Muscle layer of colon (tissue), 2 donors: ENCODE measurements at regions not wholly inside any gene's neighbourhood (a gene's known extent, or its start where the extent isn't known, plus 50 kb on each side); places are given as distances from the start of the nearest gene placed in this dataset.
"Not testable (repeated sequence)": the region's sequence is repeated elsewhere in the genome, so short reads cannot be mapped to it uniquely, and the experiment has no call there.

Experiments
- H3K27ac ChIP-seq: one replicate; pipeline ENCODE4 v1.7.0; 2013; ENCODE audit warnings: low read depth, mild to moderate bottlenecking, low read length, moderate library complexity
- H3K27me3 ChIP-seq, 2 donors: one replicate each; pipeline ENCODE4 v1.7.0; 2013; ENCODE audit warnings: low read length in 2 of 2, mild to moderate bottlenecking in 2 of 2; ENCODE audit not compliant: insufficient read depth in 2 of 2, control insufficient read depth in 1 of 2
- H3K36me3 ChIP-seq: one replicate; pipeline ENCODE4 v1.7.0; 2013; ENCODE audit warnings: mild to moderate bottlenecking, low read length; ENCODE audit not compliant: insufficient read depth
- H3K4me1 ChIP-seq: one replicate; pipeline ENCODE4 v1.7.0; 2013; ENCODE audit warnings: mild to moderate bottlenecking, low read length; ENCODE audit not compliant: insufficient read depth
- H3K4me3 ChIP-seq, 2 donors: one replicate each; pipeline ENCODE4 v1.7.0; 2013; ENCODE audit warnings: low read length in 2 of 2, low read depth in 1 of 2, mild to moderate bottlenecking in 1 of 2, moderate library complexity in 1 of 2
- H3K9ac ChIP-seq: one replicate; pipeline ENCODE4 v1.7.0; 2013; ENCODE audit warnings: low read length
- H3K9me3 ChIP-seq: one replicate; pipeline ENCODE4 v1.7.0; 2013; ENCODE audit warnings: mild to moderate bottlenecking, low read length
- donor health status: abdominal sarcoma.
- donor health status: Adenocarcinoma of cecum.

- no peaks in the 10 kb centered on the region for H3K4me1 ChIP-seq
- no peaks in the 10 kb centered on the region for H3K27me3 ChIP-seq
- no peak overlapping the region for H3K4me3 ChIP-seq
- no peaks in the 10 kb centered on the region for H3K9me3 ChIP-seq
- H3K9ac ChIP-seq: no peak overlapping the region
- H3K27ac ChIP-seq: no peak overlapping the region
- H3K36me3 ChIP-seq: no peaks in the 10 kb centered on the region
These were observed 160.9 kb upstream of the IVNS1ABP start for GRCh38 chr1:185477638-185478580.

DNA sequence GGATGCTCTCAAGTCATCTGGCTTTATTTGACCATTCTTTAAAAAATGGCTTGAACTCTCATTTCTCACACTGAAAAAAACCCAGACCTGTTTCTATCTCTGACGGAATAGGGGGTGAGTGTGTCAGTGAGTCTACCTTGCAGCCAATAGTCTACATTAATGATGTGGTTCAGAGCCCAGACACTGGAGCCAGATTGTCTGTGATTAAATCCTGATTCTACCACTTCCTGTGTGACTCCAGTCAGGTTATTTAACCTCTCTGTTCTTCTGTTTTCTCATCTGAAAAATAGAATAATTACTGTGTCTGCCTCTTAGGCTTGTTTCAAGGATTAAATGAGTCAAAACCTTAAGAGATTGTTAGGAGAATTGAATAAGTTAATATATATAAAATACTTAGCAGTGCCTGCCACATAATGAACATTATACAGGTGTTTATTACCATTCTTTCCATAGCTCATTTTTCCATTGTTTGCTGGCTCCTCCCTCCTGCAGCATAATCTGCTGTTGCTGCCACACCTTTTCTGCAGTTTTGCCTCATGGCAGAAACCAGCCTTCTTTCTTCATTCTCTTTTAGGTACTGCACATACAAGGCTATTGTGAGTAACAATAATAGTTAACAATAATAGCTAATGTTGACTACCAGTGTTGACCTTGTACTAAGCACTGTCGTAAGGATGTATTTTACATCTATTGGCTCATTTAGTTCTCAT, 157.6 kb upstream of the IVNS1ABP start:
- Histone ChIP-seq H3K27me3 (no peaks in the 10 kb centered on the region), H3K9me3 (no peaks in the 10 kb centered on the region)

DNA sequence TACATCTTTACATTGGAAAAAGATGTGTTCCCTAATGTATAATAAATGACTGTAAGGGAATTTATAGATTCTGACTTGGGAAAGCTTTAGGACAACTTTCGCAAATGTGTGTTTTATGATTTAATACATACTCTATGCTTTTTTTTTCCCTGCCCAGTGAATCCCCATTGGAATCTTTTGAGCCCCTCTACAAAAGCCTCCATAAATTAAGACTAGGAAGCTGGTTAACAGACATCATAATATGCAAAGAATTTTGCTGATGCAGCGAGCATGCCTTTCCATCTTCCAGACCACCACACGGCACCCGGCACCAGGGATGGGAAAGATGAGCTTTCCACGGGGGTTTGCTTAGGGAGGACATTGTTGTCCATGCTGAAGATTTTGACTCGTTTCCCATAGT, 156.1 kb upstream of the IVNS1ABP start:
- no peaks in the 10 kb centered on the region for H3K9me3 ChIP-seq
- H3K4me1 ChIP-seq: no peaks in the 10 kb centered on the region
- no peaks in the 10 kb centered on the region for H3K27me3 ChIP-seq

More for the DNA sequence above, 157.6 kb upstream of the IVNS1ABP start:
- no peak overlapping the region for H3K9ac ChIP-seq
- H3K36me3 ChIP-seq: no peaks in the 10 kb centered on the region
- H3K4me3 ChIP-seq: no peak overlapping the region
- no peak overlapping the region for H3K27ac ChIP-seq
- H3K4me1 ChIP-seq: no peaks in the 10 kb centered on the region

DNA sequence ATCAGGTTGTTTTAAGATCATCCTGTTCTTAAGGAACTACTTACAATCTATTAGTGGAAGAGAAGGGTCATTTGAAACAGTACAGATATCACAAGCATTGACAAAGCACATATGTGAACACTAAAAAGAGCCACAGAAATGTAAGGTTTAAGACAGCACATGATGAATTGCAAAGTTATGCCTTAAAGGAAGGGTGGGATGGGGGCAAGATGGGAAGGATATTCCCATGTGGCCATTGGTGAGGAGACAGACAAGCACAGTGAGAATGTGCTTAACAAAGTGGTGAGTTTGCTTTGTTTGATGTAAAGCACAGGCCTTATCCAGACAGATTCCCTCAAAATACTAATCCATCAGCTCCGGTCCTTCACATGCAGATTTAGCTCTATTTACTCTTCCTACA, 151.6 kb upstream of the IVNS1ABP start:
- Histone ChIP-seq H3K4me3 (no peak overlapping the region), H3K4me1 (no peaks in the 10 kb centered on the region), H3K27ac (no peak overlapping the region), H3K36me3 (no peaks in the 10 kb centered on the region), H3K27me3 (no peaks in the 10 kb centered on the region), H3K9ac (no peak overlapping the region), H3K9me3 (no peaks in the 10 kb centered on the region)

More for the DNA sequence above, 156.1 kb upstream of the IVNS1ABP start:
- Histone ChIP-seq H3K9ac (no peak overlapping the region), H3K27ac (no peak overlapping the region), H3K4me3 (no peak overlapping the region), H3K36me3 (no peaks in the 10 kb centered on the region)

GRCh38 chr1:185467122-185467521, 150.1 kb upstream of the IVNS1ABP start:
- Histone ChIP-seq H3K27ac (no peak overlapping the region), H3K36me3 (no peaks in the 10 kb centered on the region), H3K4me1 (no peaks in the 10 kb centered on the region), H3K9ac (no peak overlapping the region), H3K9me3 (no peaks in the 10 kb centered on the region), H3K4me3 (no peak overlapping the region), H3K27me3 (no peaks in the 10 kb centered on the region)

- H3K27me3 ChIP-seq: no peaks in the 10 kb centered on the region
- no peak overlapping the region for H3K27ac ChIP-seq
- no peak overlapping the region for H3K4me3 ChIP-seq
- H3K4me1 ChIP-seq: no peaks in the 10 kb centered on the region
- no peaks in the 10 kb centered on the region for H3K9me3 ChIP-seq
- H3K9ac ChIP-seq: no peak overlapping the region
- H3K36me3 ChIP-seq: no peaks in the 10 kb centered on the region
These were observed 147.7 kb upstream of the IVNS1ABP start for GRCh38 chr1:185464777-185465176.

DNA sequence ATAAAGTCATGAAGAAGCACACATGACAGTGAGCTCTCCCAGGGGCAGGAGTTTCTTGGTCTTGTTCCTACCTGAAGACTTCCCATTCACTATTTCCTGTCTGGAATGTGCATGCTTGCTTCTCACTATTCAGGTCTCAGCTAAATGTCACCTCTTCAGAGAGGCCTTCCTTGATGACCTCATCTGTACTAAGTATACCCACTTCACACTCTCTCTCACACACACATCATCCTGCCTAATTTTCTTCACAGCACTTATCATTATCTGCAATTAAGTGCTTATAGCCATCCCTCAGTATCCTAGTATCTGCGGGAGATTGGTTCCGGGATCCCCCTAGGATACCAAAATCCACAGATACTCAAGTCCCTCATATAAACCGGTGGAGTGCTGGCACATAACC, 146.4 kb upstream of the IVNS1ABP start:
- H3K9me3 ChIP-seq: no peaks in the 10 kb centered on the region
- no peaks in the 10 kb centered on the region for H3K36me3 ChIP-seq
- no peaks in the 10 kb centered on the region for H3K4me1 ChIP-seq
- no peak overlapping the region for H3K27ac ChIP-seq
- no peaks in the 10 kb centered on the region for H3K27me3 ChIP-seq
- no peak overlapping the region for H3K4me3 ChIP-seq
- H3K9ac ChIP-seq: no peak overlapping the region

DNA sequence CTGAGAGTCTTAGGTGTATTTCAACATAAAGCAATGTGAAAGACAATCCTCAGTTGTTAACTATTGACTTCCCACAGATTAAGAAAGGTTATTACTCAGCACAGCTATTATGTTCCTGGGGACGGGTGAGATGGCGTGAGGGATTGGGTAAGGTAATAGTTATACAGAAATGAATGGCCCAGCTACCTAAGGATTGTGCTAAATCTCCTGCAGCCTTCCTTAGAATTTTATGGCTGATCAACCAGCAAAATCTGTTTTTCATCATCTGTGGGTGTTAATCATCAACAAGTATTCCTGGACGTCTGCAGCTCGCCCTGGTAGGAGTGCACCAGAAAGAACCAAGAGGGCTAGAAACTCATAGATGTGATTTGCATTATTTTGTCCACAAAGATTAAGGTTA, 146.0 kb upstream of the IVNS1ABP start:
- no peaks in the 10 kb centered on the region for H3K4me1 ChIP-seq

DNA sequence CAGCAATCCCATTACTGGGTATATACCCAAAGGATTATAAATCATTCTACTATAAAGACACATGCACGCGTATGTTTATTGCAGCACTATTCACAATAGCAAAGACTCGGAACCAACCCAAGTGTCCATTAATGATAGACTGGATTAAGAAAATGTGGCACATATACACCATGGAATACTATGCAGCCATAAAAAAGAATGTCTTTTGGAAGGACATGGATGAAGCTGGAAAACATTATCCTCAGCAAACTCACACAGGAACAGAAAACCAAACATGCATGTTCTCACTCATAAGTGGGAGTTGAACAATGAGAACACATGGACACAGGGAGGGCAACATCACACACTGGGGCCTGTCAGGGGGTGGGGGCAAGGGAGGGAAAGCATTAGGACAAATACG, 143.7 kb upstream of the IVNS1ABP start:
- not testable (repeated sequence) for H3K4me1 ChIP-seq, H3K36me3 ChIP-seq, H3K9ac ChIP-seq, H3K27me3 ChIP-seq, H3K9me3 ChIP-seq, H3K27ac ChIP-seq, H3K4me3 ChIP-seq

More for the DNA sequence above, 146.0 kb upstream of the IVNS1ABP start:
- Histone ChIP-seq H3K4me3 (no peak overlapping the region), H3K36me3 (no peaks in the 10 kb centered on the region), H3K27ac (no peak overlapping the region), H3K9ac (no peak overlapping the region), H3K27me3 (no peaks in the 10 kb centered on the region), H3K9me3 (no peaks in the 10 kb centered on the region)

DNA sequence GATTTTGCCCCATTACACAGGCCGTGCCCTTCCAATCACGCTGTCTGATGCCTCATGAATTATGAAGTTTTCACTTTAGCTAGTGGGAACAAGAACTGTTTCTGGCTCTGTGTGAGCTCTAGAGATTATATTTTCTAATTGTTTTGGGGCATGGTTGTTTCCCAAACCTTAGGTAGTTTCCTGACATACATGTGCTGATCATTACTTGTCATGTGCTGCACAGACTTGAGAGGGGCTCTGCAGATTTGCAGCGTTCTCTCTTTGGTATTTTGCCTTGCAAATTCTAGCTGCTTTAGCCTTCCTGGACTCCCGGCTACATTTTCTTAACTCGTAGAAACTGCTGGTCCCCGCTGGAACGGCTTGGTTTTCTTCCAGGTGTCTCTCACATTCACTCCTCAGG, 142.1 kb upstream of the IVNS1ABP start:
- Histone ChIP-seq H3K9ac (no peak overlapping the region), H3K9me3 (no peaks in the 10 kb centered on the region), H3K4me3 (no peak overlapping the region), H3K27me3 (no peaks in the 10 kb centered on the region), H3K36me3 (no peaks in the 10 kb centered on the region), H3K27ac (no peak overlapping the region), H3K4me1 (no peaks in the 10 kb centered on the region)

GRCh38 chr1:185458670-185459069, 141.6 kb upstream of the IVNS1ABP start:
- H3K4me1 ChIP-seq: no peaks in the 10 kb centered on the region
- no peaks in the 10 kb centered on the region for H3K36me3 ChIP-seq
- H3K9ac ChIP-seq: no peak overlapping the region

More at GRCh38 chr1:185458670-185459069, 141.6 kb upstream of the IVNS1ABP start:
- H3K9me3 ChIP-seq: no peaks in the 10 kb centered on the region
- H3K4me3 ChIP-seq: no peak overlapping the region
- H3K27me3 ChIP-seq: no peaks in the 10 kb centered on the region
- no peak overlapping the region for H3K27ac ChIP-seq
